ENCODE measurements at regions not wholly inside any gene's neighbourhood (a gene's known extent, or its start where the extent isn't known, plus 50 kb on each side); places are given as distances from the start of the nearest gene placed in this dataset.

DNA sequence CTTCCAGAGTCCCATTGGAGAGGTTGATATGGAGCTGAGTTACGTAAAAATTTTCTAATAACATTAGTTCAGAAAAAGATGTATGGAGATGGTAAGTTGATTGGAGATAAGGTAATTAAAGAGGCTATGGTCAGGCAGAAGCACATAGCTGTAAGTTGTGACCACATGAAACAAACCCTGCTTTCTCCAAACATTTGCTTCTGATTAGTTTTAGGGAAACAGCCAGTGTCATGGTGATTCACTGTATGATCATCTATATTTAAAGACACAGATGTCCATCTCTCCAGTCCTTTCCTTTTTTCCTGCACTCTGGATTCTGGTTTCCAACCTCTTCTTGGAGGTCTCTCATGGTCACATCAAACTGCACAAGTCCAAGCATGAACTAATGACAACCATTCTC lies 1550.8 kb upstream of the PIK3C3 start:
- DNase-seq, result peak; percentile 72

DNA sequence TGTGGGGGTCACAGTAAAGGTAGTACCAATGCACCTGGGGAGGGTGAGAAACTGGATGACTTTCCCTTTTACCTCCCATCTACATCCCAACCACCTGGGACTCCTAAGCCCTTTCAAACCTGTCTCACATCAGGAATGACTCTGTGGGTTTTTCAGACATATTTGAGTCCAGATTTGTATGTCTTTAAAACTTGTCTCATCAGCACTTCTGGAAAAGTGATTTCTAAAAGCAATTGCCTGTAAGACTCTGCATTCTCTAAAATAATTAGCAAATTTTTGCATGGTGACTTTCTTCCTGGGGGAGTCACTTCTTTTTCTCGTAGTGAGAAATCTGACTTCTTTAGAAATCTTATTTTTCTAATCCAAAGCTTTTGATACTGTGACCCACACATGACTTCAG lies 1553.0 kb upstream of the PIK3C3 start:
- peak; percentile 14 for DNase-seq

- peak; percentile 68 for DNase-seq
These were observed 1566.9 kb upstream of the PIK3C3 start for GRCh38 chr18:40388121-40388520.

DNA sequence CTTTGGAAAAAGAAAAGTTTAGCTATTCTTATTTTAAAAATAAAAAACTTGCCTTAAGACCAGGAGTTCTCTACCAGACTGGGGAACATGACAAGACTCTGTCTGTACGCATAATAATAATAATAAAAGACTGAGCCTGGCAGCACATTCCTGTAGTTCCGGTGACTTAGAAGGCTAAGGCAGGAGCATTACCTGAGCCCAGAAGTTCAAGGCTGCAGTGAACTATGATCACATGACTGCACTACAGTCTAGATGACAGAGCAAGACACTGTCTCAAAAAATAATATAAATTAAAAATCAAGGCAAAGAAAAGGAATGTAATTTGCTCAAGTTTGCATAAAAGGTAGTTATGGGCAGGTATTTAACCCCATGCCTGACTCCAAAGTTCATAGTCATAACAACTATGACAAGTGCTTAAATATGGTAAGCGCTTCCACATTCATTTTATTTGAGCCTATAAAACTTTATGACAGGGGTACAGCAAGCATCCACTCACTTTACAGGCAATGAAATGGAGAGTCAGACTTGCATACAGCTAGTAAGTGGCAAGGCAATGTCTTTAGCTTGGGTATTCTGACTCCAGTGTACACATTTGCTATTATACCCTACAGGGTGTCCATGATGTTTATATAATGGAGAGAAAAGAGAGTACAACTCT lies 1567.8 kb upstream of the PIK3C3 start:
- no peak for DNase-seq

- peak; percentile 31 for DNase-seq
These were observed 1572.8 kb upstream of the PIK3C3 start for GRCh38 chr18:40382197-40382596.

DNA sequence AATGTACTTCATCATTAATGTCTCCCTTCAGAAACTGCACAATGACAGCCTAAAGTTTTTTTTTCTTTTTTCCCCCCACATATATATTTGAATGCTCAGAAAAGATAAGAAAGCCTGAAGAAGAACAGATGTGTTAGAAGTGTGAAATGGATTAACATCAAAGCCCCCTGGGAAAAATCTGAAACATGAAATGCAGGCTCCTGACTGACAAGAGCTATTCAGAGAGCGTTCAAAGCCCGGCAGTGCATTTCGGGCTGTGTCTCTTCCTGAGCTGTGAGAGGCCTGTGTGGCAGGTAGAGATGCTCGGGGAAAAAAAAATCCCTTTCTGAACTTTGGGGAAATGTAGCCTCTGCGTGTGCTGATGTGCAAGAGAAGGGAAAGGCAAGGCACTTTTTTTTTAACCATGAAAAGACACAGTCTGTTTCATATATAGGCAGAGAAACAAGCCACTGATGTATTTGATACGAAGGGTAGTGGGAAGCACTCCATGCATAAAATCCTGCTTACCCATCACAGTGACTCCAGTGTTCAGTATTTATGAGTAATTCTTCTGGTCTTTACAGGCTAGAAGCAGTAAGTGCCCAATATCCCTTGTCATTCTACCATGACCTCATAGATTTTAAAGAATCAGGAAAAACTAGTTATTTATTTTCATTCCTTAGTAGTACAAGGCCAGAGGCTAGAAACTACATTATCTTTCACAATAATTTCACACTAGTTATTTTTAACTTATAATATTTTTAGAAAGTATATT lies 1574.2 kb upstream of the PIK3C3 start:
- DNase-seq, result peak; percentile 82

- DNase-seq, result peak; percentile 75
These were observed 1579.2 kb upstream of the PIK3C3 start for GRCh38 chr18:40375837-40376236.

- DNase-seq, result peak; percentile 90
These were observed 1583.4 kb upstream of the PIK3C3 start for GRCh38 chr18:40371673-40372072.

DNA sequence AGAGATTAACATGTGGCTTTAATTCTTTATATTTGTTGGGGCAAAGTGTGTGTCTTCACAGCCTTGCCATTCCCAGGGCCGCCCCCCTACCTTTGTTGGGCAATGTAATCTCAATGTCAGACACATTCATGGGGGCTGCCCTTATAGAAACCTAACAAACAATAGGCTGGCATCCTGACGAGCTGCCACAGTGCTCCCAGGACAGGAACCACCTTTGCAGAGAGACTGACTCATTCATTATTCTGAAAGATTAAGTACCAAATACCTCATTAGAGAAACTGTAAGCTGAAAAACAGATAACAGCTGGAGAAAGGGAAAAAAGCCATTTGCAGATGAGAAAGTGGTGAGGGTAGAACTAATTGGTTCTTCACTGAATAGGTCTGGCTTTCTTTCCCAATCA lies 1587.5 kb upstream of the PIK3C3 start:
- no peak for DNase-seq

- no peak for DNase-seq
These were observed 1588.5 kb upstream of the PIK3C3 start for GRCh38 chr18:40366521-40366920.

DNA sequence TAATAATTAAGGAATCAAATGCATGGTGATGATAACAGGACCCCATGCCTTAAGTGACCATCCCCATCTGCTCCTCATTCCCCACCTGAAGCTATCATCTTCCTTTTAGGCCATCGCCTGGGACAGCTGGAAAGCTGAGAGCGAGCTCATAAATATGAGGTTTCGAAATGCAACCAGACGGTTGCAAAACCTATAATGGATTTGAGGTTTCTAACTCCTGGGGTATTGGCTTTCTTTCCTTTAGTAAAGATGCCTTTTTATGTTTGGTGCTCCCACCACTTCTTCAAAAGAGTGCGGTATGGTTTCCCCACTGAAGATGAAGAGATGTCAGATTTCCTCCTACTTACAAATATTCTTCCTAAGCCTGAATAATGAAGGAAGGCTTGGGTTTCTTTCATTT lies 1589.5 kb upstream of the PIK3C3 start:
- DNase-seq, result peak; percentile 36

- DNase-seq, result peak; percentile 46
These were observed 1594.5 kb upstream of the PIK3C3 start for GRCh38 chr18:40360558-40360957.

- peak; percentile 74 for DNase-seq
These were observed 1597.5 kb upstream of the PIK3C3 start for GRCh38 chr18:40357536-40357935.

DNA sequence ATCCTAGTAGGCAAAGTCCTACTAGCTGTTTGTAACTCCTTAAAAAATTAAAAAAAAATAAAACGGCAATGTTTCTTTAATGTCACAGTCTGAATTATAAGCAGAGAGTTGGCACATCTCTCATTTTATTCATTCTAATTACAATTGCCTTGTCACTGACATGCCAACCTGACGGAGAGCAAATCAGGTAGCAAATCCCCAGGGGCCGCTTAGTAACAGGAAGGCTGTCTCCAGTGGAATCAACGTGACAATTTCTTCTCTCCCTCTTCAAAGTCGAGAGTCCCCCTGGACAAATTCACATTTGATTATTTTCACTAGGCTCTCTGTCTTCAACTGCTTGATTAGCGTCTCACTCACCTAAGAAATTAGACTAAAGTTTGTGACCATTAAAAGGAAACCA lies 1598.9 kb upstream of the PIK3C3 start:
- DNase-seq, result no peak

GRCh38 chr18:40355726-40356125 lies 1599.3 kb upstream of the PIK3C3 start:
- DNase-seq, result peak; percentile 89

GRCh38 chr18:40348196-40348595 lies 1606.8 kb upstream of the PIK3C3 start:
- no peak for DNase-seq

DNA sequence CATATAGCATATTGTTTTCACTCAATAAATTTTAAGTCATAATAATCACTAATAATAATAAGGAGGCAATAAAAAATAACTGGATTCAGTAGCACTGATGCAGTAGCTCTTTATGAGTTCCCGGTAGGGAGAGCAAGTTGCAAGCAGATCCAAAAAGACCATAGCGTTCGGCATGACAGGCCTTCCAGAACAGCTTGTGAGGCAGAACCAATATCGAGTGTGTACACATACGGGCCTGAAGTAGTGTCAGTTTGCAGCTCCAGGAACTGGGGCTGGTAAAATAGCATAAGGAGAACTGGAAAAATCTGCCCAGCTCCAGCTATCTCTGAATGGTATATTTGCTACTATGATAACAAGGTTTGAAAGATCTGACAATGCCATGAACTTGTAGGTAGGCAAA lies 1607.8 kb upstream of the PIK3C3 start:
- DNase-seq, result no peak

DNA sequence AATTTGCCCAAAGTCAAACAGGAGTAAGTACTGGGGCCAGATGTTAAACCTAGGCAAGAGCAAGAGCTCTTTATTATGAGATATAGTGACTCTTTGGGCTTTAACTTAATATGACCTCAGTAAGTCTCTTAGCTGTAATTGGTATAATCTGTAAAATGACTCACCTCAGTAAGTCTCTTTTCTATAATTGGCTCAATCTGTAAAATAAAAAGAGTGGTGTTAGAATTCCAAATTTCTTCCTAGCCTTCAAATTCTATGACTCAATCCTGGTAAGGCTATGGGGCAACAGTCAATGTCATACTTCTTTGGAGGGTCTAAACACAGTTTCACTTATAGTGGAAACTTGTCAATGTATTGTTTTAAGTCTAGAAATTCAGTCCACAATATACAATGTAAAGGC lies 1608.9 kb upstream of the PIK3C3 start:
- peak; percentile 61 for DNase-seq

- DNase-seq, result no peak
These were observed 1613.3 kb upstream of the PIK3C3 start for GRCh38 chr18:40341701-40342100.

GRCh38 chr18:40338284-40338683 lies 1616.8 kb upstream of the PIK3C3 start:
- DNase-seq, result no peak

DNA sequence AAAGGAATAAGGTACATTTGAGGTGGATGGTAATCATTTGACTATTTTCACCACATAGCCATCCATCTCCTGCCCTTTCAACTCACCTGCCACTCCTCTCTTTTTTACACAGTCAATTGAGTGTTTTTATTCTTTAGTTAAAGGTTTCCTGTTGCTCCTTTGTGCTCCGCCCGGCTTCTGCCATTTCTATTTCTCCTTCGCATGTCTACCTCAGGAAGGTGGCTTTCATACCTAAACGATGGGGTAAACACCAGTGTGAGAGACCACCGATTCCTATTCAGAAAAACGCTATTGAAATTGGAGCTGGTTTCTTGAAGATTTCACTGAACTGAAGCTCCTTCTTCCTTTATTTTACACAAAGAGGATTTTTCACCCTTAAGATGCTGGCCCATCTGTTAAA lies 1628.0 kb upstream of the PIK3C3 start:
- DNase-seq, result no peak

GRCh38 chr18:40325988-40326387 lies 1629.0 kb upstream of the PIK3C3 start:
- no peak for DNase-seq

- DNase-seq, result no peak
These were observed 1640.8 kb upstream of the PIK3C3 start for GRCh38 chr18:40314199-40314598.

DNA sequence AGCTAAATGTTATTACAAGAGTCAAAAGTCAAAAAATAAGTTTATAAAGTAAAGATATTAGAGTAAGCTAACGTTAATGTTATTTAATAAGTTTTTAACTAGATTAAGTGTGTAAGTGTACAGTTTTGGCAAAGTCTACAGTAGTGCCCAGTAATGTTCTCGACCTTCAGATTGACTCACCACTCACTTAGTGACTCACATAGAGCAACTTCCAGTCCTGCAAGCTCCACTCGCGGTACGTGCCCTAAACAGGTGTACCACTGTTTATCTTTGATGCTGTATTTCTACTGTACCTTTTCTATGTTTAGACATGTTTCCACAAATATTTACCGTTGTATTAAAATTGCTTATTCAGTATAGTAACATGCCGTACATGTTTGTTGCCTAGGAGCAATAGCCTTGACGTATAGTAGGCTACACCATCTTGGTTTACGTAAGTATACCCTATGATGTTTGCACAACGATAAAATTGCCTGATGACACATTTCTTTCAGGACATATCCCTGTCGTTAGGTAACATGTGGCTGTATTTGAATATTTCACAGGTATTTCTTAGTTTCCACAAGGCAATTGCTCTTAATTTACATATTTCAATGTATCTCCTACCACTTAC lies 1641.9 kb upstream of the PIK3C3 start:
- DNase-seq, result no peak
